Liver (tissue), 8 donors: ENCODE measurements at regions not wholly inside any gene's neighbourhood (a gene's known extent, or its start where the extent isn't known, plus 50 kb on each side); places are given as distances from the start of the nearest gene placed in this dataset.

Experiments
- DNase-seq: peaks from one replicate; pipeline ENCODE4 v3.0.0-alpha.2; 2017; ENCODE audit warnings: low spot score
- H3K27ac ChIP-seq, 2 donors: one replicate each; pipeline ENCODE4 v1.7.0; 2013; ENCODE audit warnings: inconsistent platforms in 2 of 2, low read length in 2 of 2, control low read depth in 1 of 2, low read depth in 1 of 2, mild to moderate bottlenecking in 1 of 2
- H3K27me3 ChIP-seq, 4 donors: one replicate each; pipeline versions ENCODE4 v1.6.1 to v1.7.0; 2013; ENCODE audit warnings: low read length in 3 of 4, inconsistent platforms in 1 of 4, mild to moderate bottlenecking in 1 of 4, moderate library complexity in 1 of 4; ENCODE audit not compliant: control insufficient read depth in 4 of 4, insufficient read depth in 4 of 4
- H3K36me3 ChIP-seq, 4 donors: one replicate each; pipeline versions ENCODE4 v1.6.1 to v1.7.0; 2013; ENCODE audit warnings: low read length in 3 of 4, mild to moderate bottlenecking in 3 of 4, low read depth in 1 of 4, moderate library complexity in 1 of 4; ENCODE audit not compliant: control insufficient read depth in 4 of 4, insufficient read depth in 3 of 4
- H3K4me1 ChIP-seq, 4 donors: one replicate each; pipeline versions ENCODE4 v1.6.1 to v1.7.0; 2013; ENCODE audit warnings: low read length in 3 of 4, mild to moderate bottlenecking in 3 of 4, moderate library complexity in 1 of 4; ENCODE audit not compliant: control insufficient read depth in 4 of 4, insufficient read depth in 4 of 4
- H3K4me3 ChIP-seq, 3 donors: one replicate each; pipeline versions ENCODE4 v1.6.1 to v1.7.0; 2013; ENCODE audit warnings: low read length in 3 of 3, control low read depth in 1 of 3, low read depth in 1 of 3, mild to moderate bottlenecking in 1 of 3
- H3K9ac ChIP-seq, 2 donors: one replicate each; pipeline ENCODE4 v1.7.0; 2013; ENCODE audit warnings: low read length in 2 of 2, mild to moderate bottlenecking in 2 of 2, moderate library complexity in 2 of 2, control low read depth in 1 of 2, low read depth in 1 of 2
- H3K9me3 ChIP-seq, 4 donors: one replicate each; pipeline versions ENCODE4 v1.6.1 to v1.7.0; 2013; ENCODE audit warnings: low read length in 3 of 4; ENCODE audit not compliant: control insufficient read depth in 4 of 4
- ATF3 ChIP-seq: IDR thresholded peaks from 2 replicates; pipeline ENCODE4 v1.6.1; 2016; ENCODE audit warnings: antibody characterized with exemption
- CTCF ChIP-seq: fragments of 150-350 bp; IDR thresholded peaks from 2 replicates; pipeline ENCODE4 v1.5.1; 2017; ENCODE audit warnings: improper control_type of control experiment, low read depth, low read length; ENCODE audit not compliant: missing input control
- EGR1 ChIP-seq, 2 donors: IDR thresholded peaks; 2 replicates each; pipeline ENCODE4 v1.6.1; 2016 to 2018; ENCODE audit warnings: antibody characterized with exemption in 2 of 2, low read depth in 2 of 2
- FOXA1 ChIP-seq: IDR thresholded peaks from 2 replicates; pipeline ENCODE4 v1.6.1; 2016; ENCODE audit warnings: antibody characterized with exemption
- FOXA2 ChIP-seq: IDR thresholded peaks from 2 replicates; pipeline ENCODE4 v1.6.1; 2016; ENCODE audit warnings: antibody characterized with exemption
- GABPA ChIP-seq, 2 donors: IDR thresholded peaks in 1 of 2; conservative IDR thresholded peaks in 1 of 2; 2 replicates each; pipeline ENCODE4 v1.6.1; 2016; ENCODE audit warnings: antibody characterized with exemption in 2 of 2, mild to moderate bottlenecking in 1 of 2, moderate library complexity in 1 of 2
- HNF4A ChIP-seq, 2 donors: conservative IDR thresholded peaks; 2 replicates each; pipeline ENCODE4 v1.6.1; 2016; ENCODE audit warnings: antibody characterized with exemption in 2 of 2, mild to moderate bottlenecking in 2 of 2
- JUND ChIP-seq, 2 donors: IDR thresholded peaks; 2 replicates each; pipeline ENCODE4 v1.6.1; 2016; ENCODE audit warnings: antibody characterized with exemption in 2 of 2
- NR2F2 ChIP-seq: IDR thresholded peaks from 2 replicates; pipeline ENCODE4 v1.6.1; 2016; ENCODE audit warnings: antibody characterized with exemption
- RAD21 ChIP-seq, 2 donors: IDR thresholded peaks; 2 replicates each; pipeline ENCODE4 v1.6.1; 2016; ENCODE audit warnings: antibody characterized with exemption in 2 of 2, mild to moderate bottlenecking in 2 of 2
- REST ChIP-seq: IDR thresholded peaks from 2 replicates; pipeline ENCODE4 v1.6.1; 2016; ENCODE audit warnings: antibody characterized with exemption, mild to moderate bottlenecking
- RXRA ChIP-seq, 2 donors: IDR thresholded peaks; 2 replicates each; pipeline ENCODE4 v1.6.1; 2017 to 2018; ENCODE audit warnings: antibody characterized with exemption in 2 of 2, mild to moderate bottlenecking in 1 of 2
- SP1 ChIP-seq: IDR thresholded peaks from 2 replicates; pipeline ENCODE4 v1.6.1; 2018; ENCODE audit warnings: antibody characterized with exemption, mild to moderate bottlenecking
- TAF1 ChIP-seq: conservative IDR thresholded peaks from 2 replicates; pipeline ENCODE4 v1.6.1; 2016; ENCODE audit warnings: antibody characterized with exemption, mild to moderate bottlenecking
- YY1 ChIP-seq: IDR thresholded peaks from 2 replicates; pipeline ENCODE4 v1.6.1; 2016; ENCODE audit warnings: antibody characterized with exemption, mild to moderate bottlenecking
- WGBS: extraction: QIAGEN DNeasy Blood & Tissue Kit; methylation state at CpG from one replicate; pipeline ENCODE4 v1.1.7; 2013; 5-methylcytosine and 5-hydroxymethylcytosine counted together
- TF ChIP-seq, protein P1 (sequence below): IDR thresholded peaks from 2 replicates; pipeline ENCODE4 v1.6.1; 2016; ENCODE audit warnings: antibody characterized with exemption
- TF ChIP-seq, protein P2 (sequence below): IDR thresholded peaks from 2 replicates; pipeline ENCODE4 v1.6.1; 2016; ENCODE audit warnings: antibody characterized with exemption
- donor health status: healthy.
- donor health status: healthy.
- donor health status: healthy.
- donor health status: healthy.
- donor health status: healthy.

GRCh38 chr22:47609653-47610052 lies 847.2 kb downstream of the TBC1D22A start (continued):
- no peak for TF ChIP-seq REST
- no peak for TF ChIP-seq ATF3
- no peak for TF ChIP-seq RAD21 (IDR thresholded peaks at IDR 0.05)
- no peak for TF ChIP-seq FOXA2

DNA sequence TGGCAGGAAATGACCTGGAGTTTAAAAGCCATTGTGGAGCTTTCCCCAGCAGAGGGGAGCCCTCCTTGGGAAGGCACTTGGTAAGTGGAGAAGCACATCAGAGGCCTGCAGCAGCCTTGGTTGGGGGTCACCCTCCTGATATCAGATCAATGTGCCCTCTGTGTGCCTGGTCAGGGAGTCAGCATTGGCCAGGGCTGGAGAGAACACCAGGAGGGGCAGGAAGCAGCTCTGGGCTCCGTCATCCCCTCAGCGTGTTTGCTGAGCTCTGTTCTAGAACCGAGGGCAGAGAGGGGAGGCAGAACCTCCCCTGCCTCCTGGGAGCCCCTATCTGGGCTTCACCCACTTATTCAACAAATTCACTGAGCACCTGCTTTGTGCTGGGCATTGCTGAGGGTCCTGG lies 846.0 kb downstream of the TBC1D22A start:
- WGBS, result 74% methylated on average over 3 of the region's 3 CpGs
- Histone ChIP-seq H3K27me3 (peaks cover 0 to 5% (median 1%) of the 10 kb centered on the region in 4 donors), H3K27ac (no peak overlapping the region), H3K4me1 (no peaks in the 10 kb centered on the region), H3K9ac (no peak overlapping the region), H3K9me3 (peaks cover 0 to 8% (median 4%) of the 10 kb centered on the region in 4 donors), H3K4me3 (no peak overlapping the region), H3K36me3 (no peaks in the 10 kb centered on the region)
- DNase-seq, result no peak
- TF ChIP-seq ATF3 (no peak), GABPA (IDR thresholded peaks at IDR 0.05 in 1 of 2, conservative IDR thresholded peaks at IDR 0.05 in 1 of 2) (no peak), HNF4A (conservative IDR thresholded peaks at IDR 0.05) (no peak), SP1 (no peak), RXRA (IDR thresholded peaks at IDR 0.05) (no peak), TAF1 (no peak), YY1 (no peak), FOXA1 (no peak), CTCF (no peak), REST (no peak), EGR1 (IDR thresholded peaks at IDR 0.05; ENCODE audit: low read depth in 2 of 2) (no peak), FOXA2 (no peak), JUND (IDR thresholded peaks at IDR 0.05) (no peak), NR2F2 (no peak)
- TF ChIP-seq, protein P1, sequence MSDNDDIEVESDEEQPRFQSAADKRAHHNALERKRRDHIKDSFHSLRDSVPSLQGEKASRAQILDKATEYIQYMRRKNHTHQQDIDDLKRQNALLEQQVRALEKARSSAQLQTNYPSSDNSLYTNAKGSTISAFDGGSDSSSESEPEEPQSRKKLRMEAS, result no peak
- TF ChIP-seq, protein P2, sequence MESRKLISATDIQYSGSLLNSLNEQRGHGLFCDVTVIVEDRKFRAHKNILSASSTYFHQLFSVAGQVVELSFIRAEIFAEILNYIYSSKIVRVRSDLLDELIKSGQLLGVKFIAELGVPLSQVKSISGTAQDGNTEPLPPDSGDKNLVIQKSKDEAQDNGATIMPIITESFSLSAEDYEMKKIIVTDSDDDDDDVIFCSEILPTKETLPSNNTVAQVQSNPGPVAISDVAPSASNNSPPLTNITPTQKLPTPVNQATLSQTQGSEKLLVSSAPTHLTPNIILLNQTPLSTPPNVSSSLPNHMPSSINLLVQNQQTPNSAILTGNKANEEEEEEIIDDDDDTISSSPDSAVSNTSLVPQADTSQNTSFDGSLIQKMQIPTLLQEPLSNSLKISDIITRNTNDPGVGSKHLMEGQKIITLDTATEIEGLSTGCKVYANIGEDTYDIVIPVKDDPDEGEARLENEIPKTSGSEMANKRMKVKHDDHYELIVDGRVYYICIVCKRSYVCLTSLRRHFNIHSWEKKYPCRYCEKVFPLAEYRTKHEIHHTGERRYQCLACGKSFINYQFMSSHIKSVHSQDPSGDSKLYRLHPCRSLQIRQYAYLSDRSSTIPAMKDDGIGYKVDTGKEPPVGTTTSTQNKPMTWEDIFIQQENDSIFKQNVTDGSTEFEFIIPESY, result no peak
